ENCODE measurements at regions not wholly inside any gene's neighbourhood (a gene's known extent, or its start where the extent isn't known, plus 50 kb on each side); places are given as distances from the start of the nearest gene placed in this dataset.
"Not testable (repeated sequence)": the region's sequence is repeated elsewhere in the genome, so short reads cannot be mapped to it uniquely, and the experiment has no call there.

GRCh38 chr2:22136446-22136845 is 1012.7 kb downstream of the TDRD15 start:
- no peaks in the 10 kb centered on the region for H3K36me3 ChIP-seq (ENCODE audit: control insufficient read depth, insufficient read depth, low read length)
- no peak for ATAC-seq
- Mint-ChIP-seq H3K27me3 (ENCODE audit: low read depth in 2 of 2) (no peaks in the 10 kb centered on the region), H3K4me3 (no peak overlapping the region), H3K9me3 (peaks cover 23 to 26% of the 10 kb centered on the region in 2 donors), H3K36me3 (peaks cover 16% of the 10 kb centered on the region), H3K4me1 (no peaks in the 10 kb centered on the region), H3K27ac (no peak overlapping the region)
- H3K27me3 ChIP-seq (ENCODE audit: control insufficient read depth, insufficient read depth, low read length) = no peaks in the 10 kb centered on the region
- no peak overlapping the region for H3K4me3 ChIP-seq (ENCODE audit: low read length)
- no peak for TF ChIP-seq CTCF (IDR thresholded peaks at IDR 0.05)
- WGBS (ENCODE audit: insufficient coverage) = 80% methylated on average over 3 of the region's 4 CpGs
- no peak for DNase-seq
- no peaks in the 10 kb centered on the region for H3K4me1 ChIP-seq (ENCODE audit: control insufficient read depth, insufficient read depth, low read length)
- no peaks in the 10 kb centered on the region for H3K9me3 ChIP-seq (ENCODE audit: control insufficient read depth, insufficient read depth, low read length)
- H3K27ac ChIP-seq (ENCODE audit: low read length) = no peak overlapping the region
- intact Hi-C loops (cut with micrococcal nuclease) = no loop called here

GRCh38 chr2:22143840-22144239 is 1020.1 kb downstream of the TDRD15 start:
- no peak for TF ChIP-seq CTCF (IDR thresholded peaks at IDR 0.05)
- no peaks in the 10 kb centered on the region for H3K4me1 ChIP-seq (ENCODE audit: control insufficient read depth, insufficient read depth, low read length)

GRCh38 chr2:22153931-22154613 is 1030.3 kb downstream of the TDRD15 start:
- Histone ChIP-seq H3K9me3 (ENCODE audit: control insufficient read depth, insufficient read depth, low read length) (peaks cover 16% of the 10 kb centered on the region), H3K4me3 (ENCODE audit: low read length) (no peak overlapping the region), H3K36me3 (ENCODE audit: control insufficient read depth, insufficient read depth, low read length) (no peaks in the 10 kb centered on the region), H3K4me1 (ENCODE audit: control insufficient read depth, insufficient read depth, low read length) (no peaks in the 10 kb centered on the region), H3K27me3 (ENCODE audit: control insufficient read depth, insufficient read depth, low read length) (no peaks in the 10 kb centered on the region), H3K27ac (ENCODE audit: low read length) (no peak overlapping the region)
- DNase-seq (no peak), ATAC-seq (no peak)
- no peaks in the 10 kb centered on the region for H3K4me1 Mint-ChIP-seq
- no peaks in the 10 kb centered on the region for H3K36me3 Mint-ChIP-seq
- intact Hi-C loops (cut with micrococcal nuclease) = no loop called here
- H3K27ac Mint-ChIP-seq = no peak overlapping the region
- no peak overlapping the region for H3K4me3 Mint-ChIP-seq
- H3K9me3 Mint-ChIP-seq = peaks cover 14 to 37% of the 10 kb centered on the region in 2 donors
- WGBS (ENCODE audit: insufficient coverage) = 43% methylated on average over 2 of the region's 2 CpGs
- no peak for TF ChIP-seq CTCF (IDR thresholded peaks at IDR 0.05)
- H3K27me3 Mint-ChIP-seq (ENCODE audit: low read depth in 2 of 2) = no peaks in the 10 kb centered on the region

More at GRCh38 chr2:22143840-22144239, 1020.1 kb downstream of the TDRD15 start:
- Mint-ChIP-seq H3K27ac (no peak overlapping the region), H3K27me3 (ENCODE audit: low read depth in 2 of 2) (no peaks in the 10 kb centered on the region), H3K36me3 (no peaks in the 10 kb centered on the region), H3K4me3 (no peak overlapping the region), H3K4me1 (no peaks in the 10 kb centered on the region), H3K9me3 (peaks cover 23 to 29% of the 10 kb centered on the region in 2 donors)
- Histone ChIP-seq H3K27ac (ENCODE audit: low read length) (no peak overlapping the region), H3K4me3 (ENCODE audit: low read length) (no peak overlapping the region), H3K36me3 (ENCODE audit: control insufficient read depth, insufficient read depth, low read length) (no peaks in the 10 kb centered on the region), H3K9me3 (ENCODE audit: control insufficient read depth, insufficient read depth, low read length) (no peaks in the 10 kb centered on the region), H3K27me3 (ENCODE audit: control insufficient read depth, insufficient read depth, low read length) (no peaks in the 10 kb centered on the region)
- ATAC-seq = no peak
- intact Hi-C loops (cut with micrococcal nuclease) = no loop called here
- no peak for DNase-seq

- DNase-seq; H3K4me1 Mint-ChIP-seq; H3K27me3 Mint-ChIP-seq (ENCODE audit: low read depth in 2 of 2); H3K36me3 ChIP-seq (ENCODE audit: control insufficient read depth, insufficient read depth, low read length); H3K9me3 ChIP-seq (ENCODE audit: control insufficient read depth, insufficient read depth, low read length); H3K27me3 ChIP-seq (ENCODE audit: control insufficient read depth, insufficient read depth, low read length); H3K4me1 ChIP-seq (ENCODE audit: control insufficient read depth, insufficient read depth, low read length); H3K4me3 Mint-ChIP-seq; H3K27ac ChIP-seq (ENCODE audit: low read length); H3K4me3 ChIP-seq (ENCODE audit: low read length); intact Hi-C loops (cut with micrococcal nuclease); H3K36me3 Mint-ChIP-seq; H3K27ac Mint-ChIP-seq; ATAC-seq: not testable (repeated sequence)
- 85% methylated on average over 4 of the region's 6 CpGs for WGBS (ENCODE audit: insufficient coverage)
- H3K9me3 Mint-ChIP-seq = peaks cover 10 to 30% of the 10 kb centered on the region in 2 donors
Measured at GRCh38 chr2:22156661-22157060, 1032.9 kb downstream of the TDRD15 start.
